Erythroblast (primary cell): ENCODE measurements at regions not wholly inside any gene's neighbourhood (a gene's known extent, or its start where the extent isn't known, plus 50 kb on each side); places are given as distances from the start of the nearest gene placed in this dataset.

ENCODE experiments used
- GATA1 ChIP-seq: IDR thresholded peaks from 2 replicates; pipeline ENCODE4 v1.6.1; 2011; ENCODE audit warnings: low read depth, mild to moderate bottlenecking, control low read depth, low read length, moderate library complexity
- POLR2A ChIP-seq: IDR thresholded peaks from 2 replicates; pipeline ENCODE4 v1.6.1; 2011; ENCODE audit warnings: mild to moderate bottlenecking, low read length

DNA sequence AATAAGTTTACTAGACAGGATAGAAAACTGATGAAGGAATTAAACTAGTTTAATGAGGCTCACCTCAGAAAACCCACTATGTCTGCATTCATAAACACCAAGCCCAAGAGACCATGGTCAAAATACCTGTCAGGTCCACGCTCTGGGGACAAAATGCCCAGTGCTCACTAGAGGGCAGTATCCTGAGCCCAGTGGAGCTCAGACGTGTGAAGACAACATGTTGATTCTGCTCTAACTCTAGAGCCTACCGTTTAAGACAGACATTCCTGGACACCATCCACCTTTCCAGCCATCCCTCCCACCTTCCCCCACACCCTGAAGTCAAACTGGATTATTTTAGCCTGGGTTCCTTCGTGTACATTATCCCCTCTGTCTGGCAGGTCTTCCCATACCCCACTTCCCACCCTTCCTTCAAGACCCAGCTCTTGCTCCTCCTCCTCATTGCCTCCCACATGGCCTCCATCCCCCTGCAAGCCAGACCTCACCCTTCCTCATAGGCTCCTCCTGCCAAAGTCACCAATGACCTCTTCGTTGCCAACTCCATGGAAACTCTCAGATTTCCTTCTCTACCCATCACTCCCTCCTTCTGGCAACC lies 142.3 kb upstream of the FSTL4 start:
- TF ChIP-seq POLR2A (no peak), GATA1 (no peak)
